DOHH2 (cell line): ENCODE measurements at regions not wholly inside any gene's neighbourhood (a gene's known extent, or its start where the extent isn't known, plus 50 kb on each side); places are given as distances from the start of the nearest gene placed in this dataset.

Experiments
- EZH2phosphoT487 ChIP-seq: fragments of 200-600 bp; sonication (generic); IDR thresholded peaks from 2 replicates; pipeline ENCODE4 v1.6.1; 2017; ENCODE audit warnings: borderline replicate concordance, mild to moderate bottlenecking, antibody characterized with exemption, low read length, moderate library complexity, mixed read lengths
- TF ChIP-seq, protein P1 (sequence below): fragments of 200-600 bp; sonication (generic); IDR thresholded peaks from one replicate; pipeline ENCODE4 v1.5.1; 2014; ENCODE audit warnings: antibody characterized with exemption, mild to moderate bottlenecking, low read depth, low read length; ENCODE audit not compliant: poor library complexity, severe bottlenecking

DNA sequence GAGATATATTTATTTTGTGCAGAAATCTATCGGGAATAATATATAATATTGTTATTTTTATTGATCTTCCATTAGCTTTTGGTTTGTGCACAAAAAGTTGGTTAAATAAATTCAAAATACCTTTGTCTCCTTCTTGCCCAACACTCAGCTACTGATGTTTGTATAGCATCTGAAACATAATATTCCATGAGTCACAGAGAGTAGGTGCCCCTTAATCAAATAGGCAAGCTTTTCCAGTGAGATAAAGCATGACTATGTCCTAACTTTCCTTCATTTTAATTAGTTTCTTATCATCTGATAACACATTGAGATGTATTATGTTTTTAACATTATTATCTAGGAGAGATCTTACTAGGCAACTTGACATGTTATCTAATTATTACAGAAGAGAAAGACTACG lies 432.2 kb downstream of the KIF20B start:
- TF ChIP-seq, protein P1, sequence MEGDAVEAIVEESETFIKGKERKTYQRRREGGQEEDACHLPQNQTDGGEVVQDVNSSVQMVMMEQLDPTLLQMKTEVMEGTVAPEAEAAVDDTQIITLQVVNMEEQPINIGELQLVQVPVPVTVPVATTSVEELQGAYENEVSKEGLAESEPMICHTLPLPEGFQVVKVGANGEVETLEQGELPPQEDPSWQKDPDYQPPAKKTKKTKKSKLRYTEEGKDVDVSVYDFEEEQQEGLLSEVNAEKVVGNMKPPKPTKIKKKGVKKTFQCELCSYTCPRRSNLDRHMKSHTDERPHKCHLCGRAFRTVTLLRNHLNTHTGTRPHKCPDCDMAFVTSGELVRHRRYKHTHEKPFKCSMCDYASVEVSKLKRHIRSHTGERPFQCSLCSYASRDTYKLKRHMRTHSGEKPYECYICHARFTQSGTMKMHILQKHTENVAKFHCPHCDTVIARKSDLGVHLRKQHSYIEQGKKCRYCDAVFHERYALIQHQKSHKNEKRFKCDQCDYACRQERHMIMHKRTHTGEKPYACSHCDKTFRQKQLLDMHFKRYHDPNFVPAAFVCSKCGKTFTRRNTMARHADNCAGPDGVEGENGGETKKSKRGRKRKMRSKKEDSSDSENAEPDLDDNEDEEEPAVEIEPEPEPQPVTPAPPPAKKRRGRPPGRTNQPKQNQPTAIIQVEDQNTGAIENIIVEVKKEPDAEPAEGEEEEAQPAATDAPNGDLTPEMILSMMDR, result no peak
- TF ChIP-seq EZH2phosphoT487, result no peak
